LNCaP clone FGC (cell line): ENCODE measurements at regions not wholly inside any gene's neighbourhood (a gene's known extent, or its start where the extent isn't known, plus 50 kb on each side); places are given as distances from the start of the nearest gene placed in this dataset.

Experiments used
- DNase-seq: peaks from one replicate; pipeline ENCODE4 v3.0.0-alpha.2; 2011; ENCODE audit warnings: low read depth
- H3K4me3 ChIP-seq: 2 replicates; pipeline ENCODE4 v1.5.1; 2011; ENCODE audit warnings: mild to moderate bottlenecking, low read depth, low read length, control low read depth
- CTCF ChIP-seq: IDR thresholded peaks from 2 replicates; pipeline ENCODE4 v1.5.1; 2012; ENCODE audit warnings: mild to moderate bottlenecking; ENCODE audit not compliant: control insufficient read depth, insufficient read depth; ENCODE audit errors: extremely low read depth

- TF ChIP-seq CTCF: no peak
- no peak for DNase-seq
- H3K4me3 ChIP-seq: no peak overlapping the region
Measured at GRCh38 chr7:114073701-114074100, 154.9 kb upstream of the PPP1R3A start.

- DNase-seq: no peak
- no peak for TF ChIP-seq CTCF
- no peak overlapping the region for H3K4me3 ChIP-seq
Measured at GRCh38 chr7:114070246-114070645, 151.4 kb upstream of the PPP1R3A start.

GRCh38 chr7:114062810-114063209, 144.0 kb upstream of the PPP1R3A start:
- TF ChIP-seq CTCF: no peak
- DNase-seq: no peak
- no peak overlapping the region for H3K4me3 ChIP-seq

GRCh38 chr7:114051871-114052331, 133.1 kb upstream of the PPP1R3A start:
- H3K4me3 ChIP-seq: no peak overlapping the region
- DNase-seq: no peak
- no peak for TF ChIP-seq CTCF

- H3K4me3 ChIP-seq: no peak overlapping the region
- no peak for TF ChIP-seq CTCF
- no peak for DNase-seq
Measured at GRCh38 chr7:114050571-114050970, 131.8 kb upstream of the PPP1R3A start.

- no peak for TF ChIP-seq CTCF
- no peak for DNase-seq
- H3K4me3 ChIP-seq: peak overlapping the region; percentile 39
Measured at GRCh38 chr7:114048386-114049235, 129.8 kb upstream of the PPP1R3A start.

- no peak for TF ChIP-seq CTCF
- no peak for DNase-seq
- H3K4me3 ChIP-seq: peak overlapping the region; percentile 39
Measured at GRCh38 chr7:114047889-114048288, 129.1 kb upstream of the PPP1R3A start.
